Mesodermal cell (in vitro differentiated cells): ENCODE measurements at regions not wholly inside any gene's neighbourhood (a gene's known extent, or its start where the extent isn't known, plus 50 kb on each side); places are given as distances from the start of the nearest gene placed in this dataset.

ENCODE experiments used
- H3K27ac ChIP-seq: 2 replicates; pipeline ENCODE4 v1.7.0; 2013; ENCODE audit warnings: mild to moderate bottlenecking, low read depth, low read length, moderate library complexity; ENCODE audit not compliant: severe bottlenecking
- H3K36me3 ChIP-seq: 2 replicates; pipeline ENCODE4 v1.7.1; 2013; ENCODE audit warnings: mild to moderate bottlenecking, low read length, moderate library complexity; ENCODE audit not compliant: control insufficient read depth, insufficient read depth
- H3K4me1 ChIP-seq: one replicate; pipeline ENCODE4 v1.7.1; 2013; ENCODE audit warnings: mild to moderate bottlenecking, low read length; ENCODE audit not compliant: insufficient read depth, control insufficient read depth, poor library complexity, severe bottlenecking
- H3K4me3 ChIP-seq: 2 replicates; pipeline ENCODE4 v1.7.0; 2013; ENCODE audit warnings: low read length, control low read depth, mild to moderate bottlenecking; ENCODE audit not compliant: insufficient read depth, poor library complexity, severe bottlenecking; ENCODE audit errors: extremely low read depth
- H3K9me3 ChIP-seq: 2 replicates; pipeline ENCODE4 v1.7.1; 2013; ENCODE audit warnings: mild to moderate bottlenecking, low read length, moderate library complexity; ENCODE audit not compliant: control insufficient read depth
- WGBS, 2 experiments: methylation state at CpG; one replicate each; pipeline ENCODE4 v1.1.5; 2013; ENCODE audit warnings: missing lambda C conversion rate in 2 of 2; ENCODE audit not compliant: insufficient coverage in 2 of 2; 5-methylcytosine and 5-hydroxymethylcytosine counted together

- H3K27ac ChIP-seq: no peak overlapping the region
- H3K4me1 ChIP-seq: peaks cover 57% of the 10 kb centered on the region
- no peaks in the 10 kb centered on the region for H3K36me3 ChIP-seq
- no peak overlapping the region for H3K4me3 ChIP-seq
- H3K9me3 ChIP-seq: no peaks in the 10 kb centered on the region
- WGBS, 2 experiments: 90 to 98% methylated on average over 6 of the region's 6 CpGs
Measured at GRCh38 chr17:72340836-72341235, 220.0 kb downstream of the SOX9 start.

- 80 to 84% methylated on average over 2 of the region's 5 CpGs for WGBS, 2 experiments
- H3K36me3 ChIP-seq: no peaks in the 10 kb centered on the region
- no peak overlapping the region for H3K4me3 ChIP-seq
- no peaks in the 10 kb centered on the region for H3K9me3 ChIP-seq
- peaks cover 46% of the 10 kb centered on the region for H3K4me1 ChIP-seq
- H3K27ac ChIP-seq: peak overlapping the region; percentile 82
Measured at GRCh38 chr17:72342061-72342460, 221.2 kb downstream of the SOX9 start.

GRCh38 chr17:72342627-72343527 is 222.1 kb downstream of the SOX9 start:
- 83 to 94% methylated on average over 14 to 20 of the region's 28 CpGs for WGBS, 2 experiments
- H3K36me3 ChIP-seq: no peaks in the 10 kb centered on the region
- peaks cover 38% of the 10 kb centered on the region for H3K4me1 ChIP-seq
- no peak overlapping the region for H3K4me3 ChIP-seq
- peak overlapping the region; percentile 82 for H3K27ac ChIP-seq
- H3K9me3 ChIP-seq: no peaks in the 10 kb centered on the region

- no peaks in the 10 kb centered on the region for H3K36me3 ChIP-seq
- no peak overlapping the region for H3K4me3 ChIP-seq
- no peaks in the 10 kb centered on the region for H3K9me3 ChIP-seq
- H3K27ac ChIP-seq: no peak overlapping the region
- H3K4me1 ChIP-seq: peaks cover 28% of the 10 kb centered on the region
- WGBS, 2 experiments: 90 to 96% methylated on average over 7 of the region's 8 CpGs
Measured at GRCh38 chr17:72343911-72344310, 223.1 kb downstream of the SOX9 start.

- no peaks in the 10 kb centered on the region for H3K9me3 ChIP-seq
- WGBS, 2 experiments: 93 to 100% methylated on average over 2 of the region's 5 CpGs
- no peak overlapping the region for H3K4me3 ChIP-seq
- H3K27ac ChIP-seq: no peak overlapping the region
- H3K4me1 ChIP-seq: peaks cover 21% of the 10 kb centered on the region
- no peaks in the 10 kb centered on the region for H3K36me3 ChIP-seq
Measured at GRCh38 chr17:72344613-72345012, 223.8 kb downstream of the SOX9 start.

GRCh38 chr17:72345088-72345487 is 224.3 kb downstream of the SOX9 start:
- peaks cover 16% of the 10 kb centered on the region for H3K4me1 ChIP-seq
- no peak overlapping the region for H3K4me3 ChIP-seq
- no peak overlapping the region for H3K27ac ChIP-seq
- H3K36me3 ChIP-seq: no peaks in the 10 kb centered on the region
- H3K9me3 ChIP-seq: no peaks in the 10 kb centered on the region
- 89 to 92% methylated on average over 3 of the region's 3 CpGs for WGBS, 2 experiments

- WGBS, 2 experiments: 92% methylated on average over 2 to 4 of the region's 5 CpGs
- no peaks in the 10 kb centered on the region for H3K9me3 ChIP-seq
- no peak overlapping the region for H3K27ac ChIP-seq
- no peaks in the 10 kb centered on the region for H3K36me3 ChIP-seq
- H3K4me1 ChIP-seq: peaks cover 12% of the 10 kb centered on the region
- no peak overlapping the region for H3K4me3 ChIP-seq
Measured at GRCh38 chr17:72345536-72345935, 224.7 kb downstream of the SOX9 start.

GRCh38 chr17:72346306-72346705 is 225.5 kb downstream of the SOX9 start:
- H3K36me3 ChIP-seq: no peaks in the 10 kb centered on the region

GRCh38 chr17:72349011-72349410 is 228.2 kb downstream of the SOX9 start:
- 50 to 85% methylated on average over 1 to 4 of the region's 4 CpGs for WGBS, 2 experiments
- Histone ChIP-seq H3K27ac (no peak overlapping the region), H3K4me1 (peaks cover 13% of the 10 kb centered on the region), H3K36me3 (no peaks in the 10 kb centered on the region), H3K9me3 (no peaks in the 10 kb centered on the region), H3K4me3 (no peak overlapping the region)

More at GRCh38 chr17:72346306-72346705, 225.5 kb downstream of the SOX9 start:
- H3K27ac ChIP-seq: no peak overlapping the region
- peaks cover 8% of the 10 kb centered on the region for H3K4me1 ChIP-seq
- H3K9me3 ChIP-seq: no peaks in the 10 kb centered on the region
- WGBS, 2 experiments: 87 to 91% methylated on average over 4 to 5 of the region's 5 CpGs
- H3K4me3 ChIP-seq: no peak overlapping the region

GRCh38 chr17:72349491-72349995 is 228.7 kb downstream of the SOX9 start:
- WGBS, 2 experiments: 89 to 92% methylated on average over 11 to 13 of the region's 13 CpGs
- Histone ChIP-seq H3K36me3 (no peaks in the 10 kb centered on the region), H3K27ac (no peak overlapping the region), H3K4me3 (no peak overlapping the region), H3K4me1 (peaks cover 13% of the 10 kb centered on the region), H3K9me3 (no peaks in the 10 kb centered on the region)

GRCh38 chr17:72350073-72350472 is 229.3 kb downstream of the SOX9 start:
- 83 to 100% methylated on average over 2 of the region's 3 CpGs for WGBS, 2 experiments

More at GRCh38 chr17:72350073-72350472, 229.3 kb downstream of the SOX9 start:
- Histone ChIP-seq H3K9me3 (no peaks in the 10 kb centered on the region), H3K4me3 (no peak overlapping the region), H3K36me3 (no peaks in the 10 kb centered on the region), H3K27ac (no peak overlapping the region), H3K4me1 (peaks cover 13% of the 10 kb centered on the region)
